Gastrocnemius medialis (tissue), 4 donors: ENCODE measurements at regions not wholly inside any gene's neighbourhood (a gene's known extent, or its start where the extent isn't known, plus 50 kb on each side); places are given as distances from the start of the nearest gene placed in this dataset.

Experiments
- POLR2A ChIP-seq, 2 donors: fragments of 450-650 bp; IDR thresholded peaks; one replicate each; pipeline ENCODE4 v1.6.1; 2017; ENCODE audit warnings: antibody characterized with exemption in 2 of 2, mild to moderate bottlenecking in 2 of 2, moderate library complexity in 2 of 2
- TF ChIP-seq, protein P1 (sequence below), 5 experiments: fragments of 450-650 bp in 3 of 5; fragments of 200-600 bp in 2 of 5; sonication (generic) in 2 of 5; IDR thresholded peaks in 4 of 5; conservative IDR thresholded peaks in 1 of 5; 1 replicate in 4 of 5; 2 replicates in 1 of 5; pipeline ENCODE4 v1.5.1; 2016 to 2019; ENCODE audit warnings: antibody characterized with exemption in 5 of 5, mild to moderate bottlenecking in 3 of 5, moderate library complexity in 3 of 5

DNA sequence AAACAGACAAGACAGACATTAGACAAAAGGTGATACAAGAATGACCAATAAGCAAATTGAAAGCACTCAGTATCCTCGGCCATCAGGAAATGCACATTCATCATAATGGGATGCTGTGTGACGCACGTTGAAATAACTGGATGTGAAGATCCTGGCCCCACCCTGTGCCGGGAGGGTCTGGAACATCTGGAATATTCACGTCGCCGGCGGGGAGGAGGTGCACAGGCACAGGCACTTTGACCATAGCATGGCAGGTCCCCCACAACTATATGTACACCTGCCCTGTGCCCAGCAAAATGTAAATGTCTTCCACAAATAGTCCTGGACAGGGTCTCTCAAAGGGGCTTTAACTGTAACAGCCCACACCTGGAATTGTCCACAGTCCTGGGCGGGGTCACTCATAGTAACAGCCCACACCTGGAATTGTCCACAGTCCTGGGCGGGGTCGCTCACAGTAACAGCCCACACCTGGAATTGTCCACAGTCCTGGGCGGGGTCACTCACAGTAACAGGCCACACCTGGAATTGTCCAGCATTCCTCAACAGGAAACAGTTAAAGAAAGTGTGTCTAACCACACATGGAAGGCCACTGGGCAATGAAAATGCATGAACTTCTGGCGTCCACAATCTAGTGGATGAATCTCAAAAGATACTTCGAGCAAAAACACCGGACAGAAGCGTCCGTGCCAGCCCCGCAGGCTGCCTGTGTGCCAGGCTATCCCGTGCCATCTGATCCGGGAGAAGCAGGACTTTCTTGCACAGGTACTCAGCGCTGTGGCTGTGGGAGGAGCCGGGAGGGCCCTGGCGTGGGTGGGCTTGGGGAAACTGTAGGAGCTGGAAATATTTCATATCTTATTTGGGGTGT, 113.4 kb downstream of the RTP5 start:
- no peak for TF ChIP-seq POLR2A (IDR thresholded peaks at IDR 0.05)
- TF ChIP-seq, protein P1, sequence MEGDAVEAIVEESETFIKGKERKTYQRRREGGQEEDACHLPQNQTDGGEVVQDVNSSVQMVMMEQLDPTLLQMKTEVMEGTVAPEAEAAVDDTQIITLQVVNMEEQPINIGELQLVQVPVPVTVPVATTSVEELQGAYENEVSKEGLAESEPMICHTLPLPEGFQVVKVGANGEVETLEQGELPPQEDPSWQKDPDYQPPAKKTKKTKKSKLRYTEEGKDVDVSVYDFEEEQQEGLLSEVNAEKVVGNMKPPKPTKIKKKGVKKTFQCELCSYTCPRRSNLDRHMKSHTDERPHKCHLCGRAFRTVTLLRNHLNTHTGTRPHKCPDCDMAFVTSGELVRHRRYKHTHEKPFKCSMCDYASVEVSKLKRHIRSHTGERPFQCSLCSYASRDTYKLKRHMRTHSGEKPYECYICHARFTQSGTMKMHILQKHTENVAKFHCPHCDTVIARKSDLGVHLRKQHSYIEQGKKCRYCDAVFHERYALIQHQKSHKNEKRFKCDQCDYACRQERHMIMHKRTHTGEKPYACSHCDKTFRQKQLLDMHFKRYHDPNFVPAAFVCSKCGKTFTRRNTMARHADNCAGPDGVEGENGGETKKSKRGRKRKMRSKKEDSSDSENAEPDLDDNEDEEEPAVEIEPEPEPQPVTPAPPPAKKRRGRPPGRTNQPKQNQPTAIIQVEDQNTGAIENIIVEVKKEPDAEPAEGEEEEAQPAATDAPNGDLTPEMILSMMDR (IDR thresholded peaks at IDR 0.05 in 4 of 5, conservative IDR thresholded peaks at IDR 0.05 in 1 of 5): no peak
